GM10266 (cell line): ENCODE measurements at regions not wholly inside any gene's neighbourhood (a gene's known extent, or its start where the extent isn't known, plus 50 kb on each side); places are given as distances from the start of the nearest gene placed in this dataset.
"Not testable (repeated sequence)": the region's sequence is repeated elsewhere in the genome, so short reads cannot be mapped to it uniquely, and the experiment has no call there.

Source experiments
- DNase-seq: peaks from one replicate; pipeline ENCODE4 v3.0.0; 2012; ENCODE audit errors: extremely low spot score
- TF ChIP-seq, protein P1 (sequence below): IDR thresholded peaks from 2 replicates; pipeline ENCODE4 v1.5.1; 2012; ENCODE audit warnings: mild to moderate bottlenecking, low read depth; ENCODE audit not compliant: control insufficient read depth, insufficient read depth; ENCODE audit errors: missing control alignments

DNA sequence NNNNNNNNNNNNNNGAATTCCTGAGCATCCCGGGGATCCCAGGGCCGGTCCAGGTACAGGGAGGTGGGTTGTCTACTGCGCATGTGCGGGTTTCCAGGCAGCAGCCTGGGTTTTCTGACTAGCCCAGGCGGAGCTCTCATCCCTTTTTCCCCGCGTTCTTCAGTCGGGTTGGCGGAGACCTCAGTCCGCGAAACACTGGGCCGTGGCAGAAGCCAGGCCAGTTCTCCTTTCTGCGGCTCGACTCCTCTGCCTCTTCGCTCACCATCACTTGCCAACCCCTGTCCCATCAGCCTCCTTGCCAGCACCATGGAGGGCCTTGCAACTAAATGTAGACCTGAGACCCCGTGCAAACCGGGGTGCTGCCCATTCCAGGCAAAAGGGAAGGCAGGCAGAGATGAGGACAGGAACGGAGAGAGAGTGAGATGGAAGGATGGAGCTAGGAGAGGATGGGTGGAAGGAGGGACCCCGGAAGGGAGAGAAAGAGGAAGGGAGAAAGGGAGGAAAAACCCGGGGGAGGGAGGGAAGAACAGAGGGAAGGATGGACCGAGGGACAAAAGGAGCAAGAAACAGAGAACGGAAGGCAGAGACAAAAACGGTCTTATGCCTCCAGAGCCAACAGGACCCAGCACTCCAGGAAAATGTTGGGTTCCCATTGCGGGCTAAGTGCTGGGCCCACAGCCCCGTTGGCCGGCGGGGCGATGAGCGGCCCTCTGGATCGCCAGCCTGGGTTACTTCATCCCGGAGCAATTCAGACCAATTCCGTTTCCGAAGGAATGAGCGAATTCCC is 445.4 kb upstream of the DEFB115 start:
- DNase-seq, result peak; percentile 52
- TF ChIP-seq, protein P1, sequence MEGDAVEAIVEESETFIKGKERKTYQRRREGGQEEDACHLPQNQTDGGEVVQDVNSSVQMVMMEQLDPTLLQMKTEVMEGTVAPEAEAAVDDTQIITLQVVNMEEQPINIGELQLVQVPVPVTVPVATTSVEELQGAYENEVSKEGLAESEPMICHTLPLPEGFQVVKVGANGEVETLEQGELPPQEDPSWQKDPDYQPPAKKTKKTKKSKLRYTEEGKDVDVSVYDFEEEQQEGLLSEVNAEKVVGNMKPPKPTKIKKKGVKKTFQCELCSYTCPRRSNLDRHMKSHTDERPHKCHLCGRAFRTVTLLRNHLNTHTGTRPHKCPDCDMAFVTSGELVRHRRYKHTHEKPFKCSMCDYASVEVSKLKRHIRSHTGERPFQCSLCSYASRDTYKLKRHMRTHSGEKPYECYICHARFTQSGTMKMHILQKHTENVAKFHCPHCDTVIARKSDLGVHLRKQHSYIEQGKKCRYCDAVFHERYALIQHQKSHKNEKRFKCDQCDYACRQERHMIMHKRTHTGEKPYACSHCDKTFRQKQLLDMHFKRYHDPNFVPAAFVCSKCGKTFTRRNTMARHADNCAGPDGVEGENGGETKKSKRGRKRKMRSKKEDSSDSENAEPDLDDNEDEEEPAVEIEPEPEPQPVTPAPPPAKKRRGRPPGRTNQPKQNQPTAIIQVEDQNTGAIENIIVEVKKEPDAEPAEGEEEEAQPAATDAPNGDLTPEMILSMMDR, result no peak

DNA sequence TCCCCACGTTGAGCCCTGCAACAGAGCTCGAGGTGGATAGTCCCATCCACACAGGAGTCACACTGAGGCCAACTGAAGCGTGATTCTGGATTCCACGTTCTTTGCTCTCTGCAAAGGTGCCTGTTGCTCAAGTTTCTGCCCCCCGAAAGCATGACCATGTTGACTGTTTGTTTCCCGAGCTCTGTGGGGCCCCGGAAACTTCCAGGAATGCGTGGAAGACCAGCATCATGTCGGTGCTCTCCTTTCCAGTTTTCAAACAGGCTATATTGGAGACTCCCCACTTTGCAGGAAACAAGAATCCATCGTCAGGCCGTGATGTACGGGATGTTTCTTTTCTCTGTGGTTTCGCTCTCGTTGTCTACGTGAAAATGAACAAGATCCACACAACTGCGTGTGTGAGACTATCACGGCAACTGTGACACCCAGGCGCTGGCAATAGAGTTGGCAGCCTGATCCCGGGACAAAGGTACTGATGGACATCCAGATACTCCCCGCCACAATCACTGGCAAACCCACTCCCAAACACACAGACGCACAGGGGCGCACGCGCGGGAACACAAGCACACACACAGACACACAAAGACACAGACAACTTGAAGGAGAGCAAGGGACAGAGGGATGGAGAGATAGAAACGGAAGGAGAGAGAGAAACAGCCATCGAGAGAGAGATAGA is 444.6 kb upstream of the DEFB115 start:
- TF ChIP-seq, protein P1, result no peak
- DNase-seq, result peak; percentile 50

DNA sequence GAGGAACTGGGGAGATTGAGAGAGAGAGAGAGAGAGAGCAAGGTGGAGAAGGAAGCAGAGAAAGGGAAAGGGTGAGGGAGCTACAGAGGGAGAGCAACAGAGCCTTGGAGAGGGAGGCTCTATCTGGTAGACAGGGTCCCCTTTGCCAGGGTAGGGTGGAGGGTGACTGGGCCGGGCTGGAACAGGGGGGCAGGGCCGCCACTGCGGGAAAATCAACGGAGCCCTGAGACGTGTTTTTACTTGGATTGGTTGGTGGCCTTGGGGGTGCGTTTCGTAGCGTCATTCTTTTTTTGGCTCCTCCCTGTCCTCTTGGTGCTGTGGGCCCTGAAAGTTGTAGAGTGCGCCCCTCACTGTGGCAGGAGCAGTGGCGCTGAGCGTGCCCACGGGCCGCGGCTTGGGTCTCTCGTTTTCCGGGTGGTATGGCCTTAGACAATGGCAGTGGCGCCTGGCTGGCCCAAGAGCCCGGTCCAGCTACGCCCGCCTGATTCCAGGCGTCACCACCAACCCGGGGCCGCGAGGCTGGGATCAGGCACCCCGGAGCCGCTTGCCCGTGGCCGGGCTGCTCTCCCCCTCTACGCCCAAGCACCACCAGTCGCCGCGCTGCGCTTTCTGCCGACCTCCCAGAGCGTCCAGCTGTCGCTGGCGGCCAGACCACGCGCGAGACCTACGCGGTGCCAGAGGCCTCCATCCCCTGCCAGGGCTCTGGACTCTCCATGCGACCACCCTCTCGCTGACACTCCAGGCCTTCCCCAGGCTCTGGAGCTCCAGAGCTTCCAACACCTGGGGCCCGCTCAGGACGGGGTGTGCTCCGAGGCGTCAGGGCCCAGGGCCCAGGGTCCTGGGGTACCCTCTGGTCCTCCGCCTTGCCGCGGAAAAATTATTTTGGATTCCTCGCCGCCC is 443.8 kb upstream of the DEFB115 start:
- not testable (repeated sequence) for DNase-seq

DNA sequence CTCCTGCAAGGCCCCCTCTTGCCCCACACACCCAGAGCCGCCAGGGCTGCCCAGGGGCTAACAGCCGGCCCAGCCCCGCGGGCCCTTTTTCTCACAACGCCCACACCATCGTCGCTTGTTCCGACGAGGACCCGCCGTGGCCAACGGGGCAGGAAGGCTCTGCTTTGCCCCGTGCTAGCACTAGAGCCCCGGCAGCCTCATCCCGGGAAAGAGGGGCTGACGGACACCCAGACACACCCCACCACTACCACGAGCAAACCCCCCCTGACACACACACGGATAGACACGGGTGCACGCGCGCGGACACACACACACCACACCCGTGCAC is 443.2 kb upstream of the DEFB115 start:
- DNase-seq, result not testable (repeated sequence)

DNA sequence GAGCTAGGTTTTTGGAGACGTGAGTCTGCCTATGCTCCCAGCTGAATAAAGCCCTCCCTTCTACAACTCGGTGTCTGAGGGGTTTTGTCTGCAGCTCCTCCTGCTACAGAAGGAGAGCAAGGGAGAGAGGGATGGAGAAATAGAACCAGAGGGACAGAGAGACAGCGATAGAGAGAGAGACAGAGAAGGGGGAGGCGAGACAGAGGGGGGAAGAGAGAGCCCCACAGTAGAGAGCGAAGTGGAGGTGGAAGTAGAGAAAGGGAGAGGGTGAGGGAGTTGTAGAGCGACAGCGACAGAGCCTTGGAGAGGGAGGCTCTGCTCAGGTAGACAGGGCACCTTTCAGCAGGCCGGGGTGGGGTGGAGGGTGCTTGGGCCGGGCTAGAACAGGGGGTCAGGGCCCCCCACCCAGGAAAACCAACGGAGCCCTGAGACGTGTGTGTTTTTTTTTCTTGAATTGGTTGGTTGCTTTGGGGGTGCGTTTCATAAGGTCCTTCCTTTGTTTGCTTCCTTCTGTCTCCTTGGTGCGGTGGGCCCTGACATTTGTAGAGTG is 442.4 kb upstream of the DEFB115 start:
- DNase-seq, result not testable (repeated sequence)

DNA sequence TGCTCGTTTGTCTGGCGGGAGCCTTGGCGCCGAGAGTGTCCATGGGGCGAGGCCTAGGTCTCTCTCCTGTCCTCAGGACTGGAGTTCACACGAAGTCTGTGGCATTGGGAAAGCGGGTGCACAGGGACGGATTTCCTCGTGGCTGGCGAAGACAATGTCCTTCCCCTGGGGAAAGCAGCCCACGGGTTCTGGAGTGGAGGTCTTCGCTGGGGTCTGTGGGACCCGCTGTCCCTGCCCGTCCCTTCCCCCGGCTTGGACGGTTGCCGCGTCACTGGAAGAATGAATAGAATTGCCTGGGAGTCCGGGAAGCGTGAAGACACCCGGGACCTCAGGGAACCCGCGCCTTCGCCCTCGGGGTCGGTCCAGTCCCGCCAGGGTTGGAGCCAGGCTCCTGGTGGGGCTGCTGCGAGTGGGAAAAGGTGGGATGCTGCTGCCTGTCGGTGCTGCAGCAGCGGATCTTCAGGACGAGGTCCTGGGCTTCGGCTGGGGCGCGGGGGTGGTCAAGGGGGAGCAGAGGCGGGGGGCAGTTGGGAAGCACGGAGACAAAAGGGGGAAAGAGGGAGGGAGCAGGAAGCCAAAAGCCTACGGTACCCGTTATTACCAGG is 441.8 kb upstream of the DEFB115 start:
- TF ChIP-seq, protein P1, result no peak
- DNase-seq, result peak; percentile 44

DNA sequence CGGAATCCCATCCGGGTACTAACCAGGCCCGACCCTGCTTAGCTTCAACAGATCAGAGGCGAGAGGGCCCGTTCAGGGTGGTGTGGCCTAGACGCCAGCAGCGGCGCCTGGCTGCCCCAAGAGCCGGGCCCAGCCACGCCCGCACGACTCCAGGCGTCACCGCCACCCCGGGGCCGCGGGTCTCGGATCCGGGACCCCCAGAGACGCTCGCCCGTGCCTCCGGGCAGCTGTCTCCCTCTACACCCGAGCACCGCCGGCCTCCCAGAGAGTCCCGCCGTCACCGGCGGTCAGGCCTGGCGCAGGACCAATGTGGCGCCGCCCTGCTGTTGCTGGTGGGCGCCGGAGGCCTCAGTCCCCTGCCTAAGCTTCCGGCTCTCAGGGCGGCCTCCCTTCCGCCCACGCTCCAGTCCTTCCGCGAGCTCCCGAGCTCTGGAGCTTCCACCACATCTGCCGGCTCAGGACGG is 441.2 kb upstream of the DEFB115 start:
- TF ChIP-seq, protein P1, result no peak
- no peak for DNase-seq

DNA sequence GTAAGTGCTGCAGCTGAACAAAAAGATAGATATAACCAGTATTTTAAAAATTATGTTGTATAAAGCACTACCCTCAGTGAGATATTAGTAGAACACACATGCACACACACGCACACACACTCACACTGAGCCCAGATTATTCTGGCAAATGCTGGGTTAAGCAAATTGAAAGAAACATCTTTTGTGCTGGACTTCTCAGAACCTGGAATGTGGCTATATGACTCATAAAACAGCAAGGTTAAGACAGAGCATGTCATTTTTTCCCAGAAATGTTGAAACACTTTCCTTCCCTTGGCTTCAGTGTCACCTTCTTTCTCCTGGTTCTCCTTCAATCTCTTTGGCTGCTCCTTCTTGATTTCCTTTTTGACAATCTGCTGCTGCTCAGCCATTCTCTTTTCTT is 435.8 kb upstream of the DEFB115 start:
- DNase-seq, result not testable (repeated sequence)

DNA sequence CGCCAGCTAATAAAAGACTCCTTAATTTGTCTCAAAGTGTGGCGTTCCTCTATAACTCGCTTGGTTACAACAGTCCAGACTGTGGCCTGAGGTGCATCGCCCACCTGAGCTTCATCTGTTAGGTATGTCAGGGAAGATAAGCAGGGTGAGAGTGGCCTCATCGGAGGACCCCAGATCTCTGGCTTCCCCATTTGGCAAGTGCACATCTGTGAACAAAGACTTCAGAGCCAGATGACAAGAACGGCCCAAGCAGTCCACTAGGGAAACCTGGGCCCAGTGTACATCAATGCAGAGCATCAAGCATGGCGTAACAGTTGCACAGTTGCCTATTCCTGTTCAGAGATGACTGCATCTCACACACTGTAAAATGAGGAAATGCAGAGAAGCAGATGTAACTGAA is 432.8 kb upstream of the DEFB115 start:
- DNase-seq, result not testable (repeated sequence)

DNA sequence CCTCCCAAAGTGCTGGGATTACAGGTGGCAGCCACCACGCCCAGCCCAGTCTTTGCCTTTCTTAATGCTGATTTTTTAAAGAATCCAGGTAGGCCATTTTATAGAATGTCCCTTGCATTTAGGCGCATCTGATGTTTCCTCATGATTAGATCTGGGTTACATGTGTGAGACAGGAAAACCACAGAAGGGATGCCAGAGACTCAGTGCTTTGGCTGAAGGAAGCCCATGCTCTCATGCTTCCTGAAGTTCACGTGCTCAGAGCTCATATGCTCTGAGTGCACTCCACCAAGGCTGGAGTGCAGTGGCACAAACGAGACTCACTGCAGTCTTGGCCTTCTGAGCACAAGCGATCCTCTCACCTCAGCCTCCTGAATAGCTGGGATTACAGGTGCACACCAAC is 411.5 kb upstream of the DEFB115 start:
- not testable (repeated sequence) for DNase-seq

DNA sequence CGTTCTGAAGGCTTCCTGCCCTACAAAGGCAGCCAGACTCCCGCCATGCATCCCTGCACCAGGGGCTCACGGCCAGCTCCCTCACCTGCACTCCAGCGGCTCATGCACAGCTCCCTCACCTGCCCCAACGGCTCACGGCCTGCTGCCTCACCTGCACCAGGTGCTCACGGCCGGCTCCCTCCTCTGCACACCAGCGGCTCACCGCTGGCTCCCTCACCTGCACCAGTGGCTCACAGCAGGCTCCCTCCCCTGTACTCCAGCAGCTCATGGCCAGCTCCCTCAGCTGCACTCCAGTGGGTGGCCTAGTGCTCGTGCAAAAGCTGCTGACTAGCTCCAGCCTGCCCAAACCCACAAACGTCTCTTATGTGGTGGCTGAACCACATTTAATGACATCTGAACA is 389.2 kb upstream of the DEFB115 start:
- not testable (repeated sequence) for DNase-seq

DNA sequence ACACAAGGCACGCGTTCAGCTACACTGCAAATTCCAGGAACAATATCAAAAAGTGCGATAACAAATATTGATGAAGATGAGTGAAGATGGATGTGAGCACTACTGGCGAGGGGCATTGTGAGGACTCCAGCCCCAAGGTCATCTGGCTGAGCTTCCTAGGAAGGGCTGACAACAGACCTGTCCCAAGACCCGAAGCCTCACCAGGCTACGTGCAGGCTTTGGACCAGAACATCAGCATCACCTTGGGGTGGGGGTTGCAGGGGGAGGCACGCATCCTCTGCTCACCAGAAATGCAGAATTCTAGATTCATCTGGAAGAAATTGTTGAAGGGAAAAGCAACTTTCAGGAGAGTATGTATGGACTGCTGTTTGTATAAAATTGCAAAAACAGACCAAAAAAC is 386.3 kb upstream of the DEFB115 start:
- not testable (repeated sequence) for DNase-seq

DNA sequence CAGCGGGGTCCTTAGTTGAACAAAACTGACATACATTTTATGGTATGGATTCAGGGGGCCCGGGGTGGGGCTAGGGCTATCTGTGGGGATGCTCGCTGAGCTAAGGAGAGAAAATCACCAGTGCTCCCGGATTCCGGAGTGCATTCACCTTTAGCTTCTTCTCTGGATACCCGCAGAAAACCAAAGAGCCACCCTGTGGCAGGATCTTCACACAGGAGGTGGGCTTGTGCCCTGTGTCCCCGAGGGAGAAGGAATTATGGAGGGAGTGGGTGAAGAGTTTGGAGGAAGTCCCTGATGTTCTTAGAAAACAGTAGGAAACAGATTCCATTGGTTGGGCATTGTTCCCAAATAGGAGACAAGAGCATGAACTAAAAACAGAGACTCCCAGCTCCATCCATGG is 385.2 kb upstream of the DEFB115 start:
- not testable (repeated sequence) for DNase-seq

DNA sequence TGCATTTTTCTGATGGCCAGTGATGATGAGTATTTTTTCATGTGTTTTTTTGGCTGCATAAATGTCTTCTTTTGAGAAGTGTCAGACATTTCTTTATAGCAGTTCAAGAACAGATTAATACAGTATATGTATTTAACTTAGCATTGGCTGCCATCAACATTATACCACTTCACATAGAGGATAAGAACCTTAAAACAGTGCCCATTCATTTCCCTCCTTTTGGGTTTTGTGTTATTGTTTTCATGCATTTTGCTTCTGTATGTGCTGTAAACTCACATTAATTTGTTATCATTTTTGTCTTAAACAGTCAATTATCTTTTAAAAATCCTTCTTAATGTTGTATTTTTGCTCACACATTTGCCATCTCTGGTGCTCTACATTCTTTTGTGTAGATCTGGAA is 381.6 kb upstream of the DEFB115 start:
- not testable (repeated sequence) for DNase-seq

DNA sequence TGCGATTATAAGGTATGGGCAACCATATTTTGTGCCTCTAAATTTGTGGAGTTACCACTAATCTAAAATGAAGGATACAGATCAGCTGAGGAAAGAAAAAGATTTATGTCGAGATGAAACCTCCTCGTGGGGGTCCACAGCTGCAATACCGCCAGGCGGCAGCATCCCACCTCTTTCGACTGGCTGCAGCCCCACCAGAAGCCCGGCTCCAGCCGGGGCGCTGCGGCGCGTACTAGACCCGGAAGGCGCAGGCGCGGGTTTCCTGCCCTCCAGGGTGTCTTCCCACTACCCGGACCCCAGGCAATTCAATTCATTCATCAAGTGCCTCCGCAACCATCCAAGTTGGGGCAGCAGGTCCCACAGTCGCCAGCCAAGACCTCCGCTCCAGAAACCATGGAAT is 366.1 kb upstream of the DEFB115 start:
- DNase-seq, result not testable (repeated sequence)
